HG02973 (cell line): ENCODE measurements at regions not wholly inside any gene's neighbourhood (a gene's known extent, or its start where the extent isn't known, plus 50 kb on each side); places are given as distances from the start of the nearest gene placed in this dataset.

Source experiments
- ATAC-seq: cut with Tn5 transposase; IDR thresholded peaks from one replicate; pipeline ENCODE4 v1.9.1; 2021; ENCODE audit warnings: moderate library complexity; ENCODE audit not compliant: unreplicated experiment

GRCh38 chr15:87394676-87395075 is 861.9 kb downstream of the NTRK3 start:
- ATAC-seq: no peak

DNA sequence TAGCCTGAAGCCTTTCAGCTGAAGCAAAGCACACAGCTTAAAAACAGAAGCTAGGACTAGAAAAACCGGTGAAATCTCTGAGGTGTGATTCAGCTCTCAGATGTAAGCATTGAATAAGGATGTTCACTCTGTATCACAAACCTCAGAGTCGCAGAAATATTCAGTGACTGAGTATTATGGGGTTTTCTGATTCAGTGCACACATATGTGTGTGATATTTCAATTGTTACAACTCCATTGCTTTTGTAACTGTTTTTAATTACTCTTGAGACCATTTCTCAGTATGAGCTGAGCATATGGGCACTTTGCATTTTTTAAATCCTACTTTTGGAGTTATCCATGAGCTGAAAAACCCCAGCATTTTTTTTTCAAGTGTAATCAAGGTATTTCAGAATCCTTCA is 868.8 kb downstream of the NTRK3 start:
- ATAC-seq: no peak

GRCh38 chr15:87374339-87374738 is 882.2 kb downstream of the NTRK3 start:
- ATAC-seq: no peak

GRCh38 chr15:87369269-87369668 is 887.3 kb downstream of the NTRK3 start:
- no peak for ATAC-seq

DNA sequence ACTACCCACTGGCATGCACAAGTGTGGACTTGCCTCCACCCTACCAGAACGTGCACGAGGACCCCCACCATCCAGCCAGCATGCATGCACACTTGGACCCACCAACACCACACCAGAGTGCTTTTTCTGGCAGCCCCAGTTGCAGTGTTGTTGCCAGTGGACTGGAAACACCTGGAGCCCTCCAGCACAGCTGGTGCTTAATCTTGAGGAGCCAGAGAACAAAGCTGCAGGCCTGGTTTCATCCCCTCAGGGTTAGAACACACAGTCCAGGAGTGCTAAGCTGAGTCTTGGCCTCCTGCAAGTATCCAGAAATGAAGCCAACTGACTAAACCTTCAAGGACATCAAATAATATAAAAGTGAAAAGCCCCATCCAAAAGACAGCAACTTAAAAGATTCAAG is 888.0 kb downstream of the NTRK3 start:
- no peak for ATAC-seq

- ATAC-seq: no peak
These were observed 891.4 kb downstream of the NTRK3 start for GRCh38 chr15:87365186-87365585.

DNA sequence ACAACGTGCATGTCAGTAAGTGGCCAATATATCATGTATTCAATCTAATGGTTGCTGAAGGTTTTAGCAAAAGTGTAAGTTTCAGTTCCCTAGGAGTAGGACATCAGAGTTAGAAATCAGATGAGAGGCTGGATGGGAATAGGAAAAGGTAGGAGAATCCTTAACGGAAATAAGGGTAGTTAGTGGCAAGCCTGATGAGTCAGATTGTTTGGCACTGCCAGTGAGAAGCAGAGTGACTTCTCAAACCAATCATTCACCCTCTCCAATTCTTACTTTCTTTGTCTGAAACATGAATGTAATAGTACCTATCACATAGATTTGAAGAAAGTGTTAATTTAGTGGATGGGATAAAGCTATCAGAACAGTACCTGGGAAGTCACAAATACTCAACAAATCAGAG is 894.0 kb downstream of the NTRK3 start:
- ATAC-seq: no peak

GRCh38 chr15:87357637-87358313 is 898.8 kb downstream of the NTRK3 start:
- no peak for ATAC-seq

- ATAC-seq: no peak
These were observed 900.6 kb downstream of the NTRK3 start for GRCh38 chr15:87355946-87356345.

DNA sequence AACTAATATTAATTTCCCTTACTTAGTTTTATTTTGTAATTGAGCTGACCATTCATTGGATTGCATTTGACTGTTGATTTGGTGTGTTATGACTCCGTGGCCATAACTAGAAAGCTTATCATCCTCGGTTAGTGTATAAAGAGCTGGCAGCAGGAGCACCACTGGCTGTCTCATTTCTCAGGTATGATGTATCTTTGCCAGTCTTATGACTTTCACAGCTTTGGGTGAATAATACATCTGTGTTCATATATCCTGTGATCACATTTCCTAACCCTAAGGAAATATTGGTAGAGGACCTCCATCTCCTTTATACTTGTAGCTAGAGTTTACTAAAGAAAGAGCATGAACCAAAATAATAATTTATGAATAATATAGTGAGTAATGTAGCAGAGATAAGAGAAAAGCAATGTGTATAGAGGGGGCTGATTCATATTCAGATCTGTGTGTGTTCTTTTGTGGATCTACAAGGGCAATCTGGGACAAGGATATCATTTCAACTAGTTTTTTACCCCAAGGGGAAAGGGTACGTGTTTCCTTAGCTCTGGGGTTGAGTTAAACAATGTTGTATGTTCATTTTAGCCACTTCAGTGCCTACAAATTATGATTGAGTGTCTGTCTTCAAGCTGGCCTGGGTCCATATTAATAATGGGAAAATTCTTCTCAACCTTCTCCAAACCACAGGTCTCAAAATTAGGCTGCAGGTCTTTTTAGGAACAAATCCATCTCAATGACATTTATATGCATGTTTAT is 901.7 kb downstream of the NTRK3 start:
- ATAC-seq: no peak

DNA sequence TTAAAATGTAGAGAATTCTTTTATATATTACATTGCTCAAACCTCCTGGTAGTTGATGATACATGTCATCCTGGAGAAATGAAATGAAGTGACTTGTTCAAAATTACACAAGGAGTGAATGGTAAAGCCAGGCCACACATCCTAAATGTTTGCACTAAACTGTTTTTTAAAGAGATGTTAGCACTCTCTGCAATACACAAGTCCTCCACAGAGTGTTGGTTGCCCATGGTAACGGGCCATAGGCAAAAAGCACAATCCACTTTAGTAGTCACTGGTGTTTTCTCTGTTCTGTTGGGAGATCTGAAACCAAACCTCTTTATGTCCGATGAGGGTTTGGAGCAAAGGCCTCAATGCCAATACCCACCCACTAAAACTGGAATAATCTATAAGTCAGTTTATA is 907.4 kb downstream of the NTRK3 start:
- ATAC-seq: no peak

DNA sequence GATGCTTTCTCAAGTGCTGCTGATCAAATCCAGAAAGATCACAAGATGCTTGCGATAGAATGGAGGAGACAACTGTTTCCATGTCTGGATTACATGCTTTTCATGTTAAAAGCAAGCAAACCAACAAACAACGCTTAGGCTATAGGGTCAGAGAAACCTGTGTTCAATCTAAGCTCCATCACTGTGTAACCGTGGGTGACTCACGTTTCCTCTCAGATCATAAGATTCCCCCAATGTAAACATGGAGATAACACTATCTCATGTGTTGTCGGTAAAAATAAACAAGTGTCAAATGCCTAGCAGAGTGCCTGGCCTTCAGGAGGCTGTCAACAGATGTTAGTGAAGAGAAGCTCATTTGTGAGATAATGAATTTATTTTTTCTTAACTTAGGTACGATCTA is 907.8 kb downstream of the NTRK3 start:
- no peak for ATAC-seq

DNA sequence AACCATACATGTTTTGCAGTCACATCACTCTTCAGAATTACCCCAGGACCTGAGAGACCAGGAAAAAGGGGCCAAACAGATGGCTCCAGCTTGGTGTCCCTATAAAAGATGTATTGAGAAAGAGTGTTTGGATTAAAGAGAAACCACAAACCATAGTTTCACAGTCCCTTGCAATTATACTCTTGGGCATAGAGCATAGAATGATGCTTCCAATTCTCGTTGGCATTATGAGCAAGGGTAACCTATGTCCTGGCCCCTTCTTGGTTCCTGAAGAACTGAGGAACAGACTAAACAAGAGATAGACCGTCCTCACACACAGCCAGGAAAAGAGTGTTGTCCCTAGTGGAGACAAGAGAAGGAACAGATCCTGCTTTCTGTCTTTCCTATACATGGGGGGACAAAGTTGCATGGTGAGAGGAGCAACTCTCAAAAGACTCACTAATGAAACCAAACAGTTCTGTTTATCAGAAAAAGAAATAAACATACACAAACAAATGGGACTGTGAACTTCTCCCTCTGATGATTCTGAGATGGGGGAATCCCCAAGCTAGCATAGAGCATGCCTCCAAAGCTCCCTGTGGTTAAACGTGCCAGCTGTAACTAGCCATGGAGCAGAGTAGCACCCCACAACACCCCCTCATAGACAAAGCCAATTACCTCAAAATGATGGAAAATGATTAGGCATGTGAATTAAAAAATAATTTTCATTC is 908.6 kb downstream of the NTRK3 start:
- ATAC-seq: no peak

DNA sequence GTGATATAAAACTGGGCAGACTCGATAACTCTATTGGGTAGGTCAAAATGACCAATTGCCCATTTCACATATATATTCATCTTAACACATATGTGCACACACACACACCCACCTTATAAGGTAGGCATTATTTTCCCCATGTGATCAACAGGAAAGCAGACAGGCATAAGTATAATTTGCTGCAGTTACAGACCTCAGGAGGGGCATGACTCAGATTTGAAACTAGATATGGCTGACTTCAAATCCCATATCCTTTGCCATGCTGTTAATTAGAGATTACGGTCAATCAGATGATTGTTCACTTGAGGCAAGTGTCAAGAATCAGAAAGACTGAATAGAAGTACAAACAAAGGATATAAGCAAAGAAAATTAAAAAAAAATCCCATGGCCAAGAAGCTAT is 910.6 kb downstream of the NTRK3 start:
- ATAC-seq: no peak

GRCh38 chr15:87343966-87344365 is 912.6 kb downstream of the NTRK3 start:
- no peak for ATAC-seq

GRCh38 chr15:87340370-87340769 is 916.2 kb downstream of the NTRK3 start:
- ATAC-seq: no peak

GRCh38 chr15:87326269-87326668 is 930.3 kb downstream of the NTRK3 start:
- no peak for ATAC-seq

- no peak for ATAC-seq
These were observed 933.7 kb downstream of the NTRK3 start for GRCh38 chr15:87322870-87323269.

DNA sequence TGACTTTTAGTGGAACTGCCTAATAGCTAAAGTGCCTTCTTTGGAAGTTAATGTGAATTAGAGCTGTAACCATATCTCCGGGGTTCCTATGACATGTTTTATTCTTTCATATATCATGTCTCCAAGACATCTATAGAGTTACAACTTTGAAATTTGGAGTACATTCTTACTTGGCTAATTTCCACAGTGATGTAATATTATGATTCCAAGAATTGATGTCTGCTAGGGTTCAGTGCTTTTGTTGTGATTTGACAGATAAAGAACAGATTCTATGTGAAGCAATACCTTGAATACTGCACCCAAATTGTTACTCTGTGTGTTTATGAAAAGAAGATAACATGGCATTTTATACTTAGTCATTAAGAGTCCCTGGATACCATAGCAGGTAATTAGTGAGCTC is 934.3 kb downstream of the NTRK3 start:
- no peak for ATAC-seq

- ATAC-seq: no peak
These were observed 938.6 kb downstream of the NTRK3 start for GRCh38 chr15:87317900-87318299.

DNA sequence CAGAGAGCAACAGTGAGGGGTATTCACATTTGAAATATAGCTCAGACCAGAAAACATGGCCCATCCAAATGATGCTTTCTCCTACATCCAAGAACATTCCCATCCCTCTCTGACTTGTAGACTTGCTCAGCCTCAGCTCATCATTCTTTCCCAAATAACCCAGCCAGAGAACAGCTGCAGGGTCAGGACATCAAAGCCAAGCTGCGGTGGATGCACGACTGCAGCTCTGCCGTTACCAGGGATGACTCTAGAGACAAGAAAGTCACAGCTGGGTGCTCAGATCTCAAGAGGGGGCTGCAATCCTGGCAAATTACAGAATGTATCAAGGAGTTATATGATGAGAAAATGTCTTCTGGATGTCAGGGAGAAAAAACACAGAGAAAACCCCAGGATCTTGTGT is 944.3 kb downstream of the NTRK3 start:
- no peak for ATAC-seq

DNA sequence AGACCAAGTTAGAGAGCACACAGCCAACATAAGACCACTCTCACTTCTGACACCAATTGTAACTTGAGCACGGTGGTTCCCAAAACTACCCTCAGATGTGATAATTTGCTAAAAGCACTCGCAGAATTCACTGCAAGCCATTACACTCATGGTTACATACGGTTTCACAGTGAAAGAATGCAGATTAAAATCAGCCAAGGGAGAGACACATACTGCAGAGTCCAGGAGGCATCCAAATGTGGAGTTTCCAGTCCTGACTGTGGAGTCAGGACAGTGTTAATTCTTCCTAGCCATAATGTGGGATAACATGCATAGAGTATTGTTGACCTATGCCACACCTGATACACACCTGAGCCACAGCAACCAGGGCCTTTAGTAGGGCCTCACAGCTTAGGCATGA is 956.4 kb downstream of the NTRK3 start:
- ATAC-seq: no peak
